ENCODE measurements at regions not wholly inside any gene's neighbourhood (a gene's known extent, or its start where the extent isn't known, plus 50 kb on each side); places are given as distances from the start of the nearest gene placed in this dataset.

GRCh38 chr6:113331021-113331420 is 526.1 kb upstream of the MARCKS start:
- no peak overlapping the region for H3K27ac ChIP-seq
- H3K4me3 ChIP-seq, result no peak overlapping the region
- no peak for TF ChIP-seq CTCF (IDR thresholded peaks at IDR 0.05)
- no peak for DNase-seq (ENCODE audit: low spot score)

- no peak overlapping the region for H3K27ac ChIP-seq
- DNase-seq (ENCODE audit: low spot score), result no peak
- no peak for TF ChIP-seq CTCF (IDR thresholded peaks at IDR 0.05)
- no peak overlapping the region for H3K4me3 ChIP-seq
These were observed 518.5 kb upstream of the MARCKS start for GRCh38 chr6:113338644-113339043.

- Histone ChIP-seq H3K27ac (no peak overlapping the region), H3K4me3 (no peak overlapping the region)
- no peak for DNase-seq (ENCODE audit: low spot score)
- TF ChIP-seq CTCF (IDR thresholded peaks at IDR 0.05), result no peak
These were observed 517.9 kb upstream of the MARCKS start for GRCh38 chr6:113339209-113339608.

- no peak for DNase-seq (ENCODE audit: low spot score)
- no peak for TF ChIP-seq CTCF (IDR thresholded peaks at IDR 0.05)
- no peak overlapping the region for H3K27ac ChIP-seq
- no peak overlapping the region for H3K4me3 ChIP-seq
These were observed 516.8 kb upstream of the MARCKS start for GRCh38 chr6:113340371-113340770.

GRCh38 chr6:113343940-113344339 is 513.2 kb upstream of the MARCKS start:
- Histone ChIP-seq H3K27ac (no peak overlapping the region), H3K4me3 (no peak overlapping the region)
- no peak for DNase-seq (ENCODE audit: low spot score)
- TF ChIP-seq CTCF (IDR thresholded peaks at IDR 0.05), result no peak

- Histone ChIP-seq H3K4me3 (no peak overlapping the region), H3K27ac (no peak overlapping the region)
- DNase-seq (ENCODE audit: low spot score), result no peak
- no peak for TF ChIP-seq CTCF (IDR thresholded peaks at IDR 0.05)
These were observed 512.2 kb upstream of the MARCKS start for GRCh38 chr6:113344969-113345368.

GRCh38 chr6:113347436-113347835 is 509.7 kb upstream of the MARCKS start:
- Histone ChIP-seq H3K4me3 (no peak overlapping the region), H3K27ac (no peak overlapping the region)
- TF ChIP-seq CTCF (IDR thresholded peaks at IDR 0.05), result no peak
- no peak for DNase-seq (ENCODE audit: low spot score)
